ENCODE measurements at regions not wholly inside any gene's neighbourhood (a gene's known extent, or its start where the extent isn't known, plus 50 kb on each side); places are given as distances from the start of the nearest gene placed in this dataset.
A peak's percentile ranks its signal among the peaks of the same experiment; 100 is the strongest.

GRCh38 chr6:11439876-11440275, 97.7 kb upstream of the TMEM170B start:
- Histone ChIP-seq H3K27me3 (no peaks in the 10 kb centered on the region), H3K4me3 (no peak overlapping the region), H3K4me1 (peaks cover 17% of the 10 kb centered on the region), H3K9me3 (no peaks in the 10 kb centered on the region), H3K36me3 (no peaks in the 10 kb centered on the region), H3K27ac (peak overlapping the region; percentile 20)
- DNase-seq = no peak
- intact Hi-C loops (cut with DNase I) = no loop called here
- no peak for TF ChIP-seq CTCF (IDR thresholded peaks at IDR 0.05)
- ATAC-seq = no peak

- peak; percentile 35 for ATAC-seq
- no peaks in the 10 kb centered on the region for H3K9me3 ChIP-seq
- H3K4me1 ChIP-seq = peaks cover 26% of the 10 kb centered on the region
- no peak for TF ChIP-seq CTCF (IDR thresholded peaks at IDR 0.05)
- no peaks in the 10 kb centered on the region for H3K27me3 ChIP-seq
- H3K27ac ChIP-seq = peak overlapping the region; percentile 27
- intact Hi-C loops (cut with DNase I) = no loop called here
- H3K4me3 ChIP-seq = no peak overlapping the region
- DNase-seq = no peak
- no peaks in the 10 kb centered on the region for H3K36me3 ChIP-seq
Observed at GRCh38 chr6:11439017-11439420, 98.5 kb upstream of the TMEM170B start.

GRCh38 chr6:11437824-11438459, 99.6 kb upstream of the TMEM170B start:
- Histone ChIP-seq H3K4me1 (peaks cover 36% of the 10 kb centered on the region), H3K36me3 (no peaks in the 10 kb centered on the region), H3K9me3 (no peaks in the 10 kb centered on the region), H3K27ac (peak overlapping the region; percentile 27), H3K4me3 (no peak overlapping the region), H3K27me3 (no peaks in the 10 kb centered on the region)
- TF ChIP-seq CTCF (IDR thresholded peaks at IDR 0.05) = no peak
- intact Hi-C loops (cut with DNase I) = no loop called here
- DNase-seq = no peak
- ATAC-seq = no peak

GRCh38 chr6:11436508-11437096, 100.9 kb upstream of the TMEM170B start:
- DNase-seq (no peak), ATAC-seq (no peak)
- H3K9me3 ChIP-seq = no peaks in the 10 kb centered on the region
- H3K4me1 ChIP-seq = peaks cover 49% of the 10 kb centered on the region
- H3K4me3 ChIP-seq = no peak overlapping the region
- intact Hi-C loops (cut with DNase I) = no loop called here
- no peak for TF ChIP-seq CTCF (IDR thresholded peaks at IDR 0.05)
- H3K36me3 ChIP-seq = no peaks in the 10 kb centered on the region
- H3K27me3 ChIP-seq = no peaks in the 10 kb centered on the region
- peak overlapping the region; percentile 67 for H3K27ac ChIP-seq

- peak; percentile 92 for ATAC-seq
- H3K27ac ChIP-seq = peak overlapping the region; percentile 67
Observed at GRCh38 chr6:11434565-11435326, 102.8 kb upstream of the TMEM170B start.

More at GRCh38 chr6:11434565-11435326, 102.8 kb upstream of the TMEM170B start:
- TF ChIP-seq CTCF (IDR thresholded peaks at IDR 0.05) = peak; percentile 6
- H3K4me1 ChIP-seq = peaks cover 49% of the 10 kb centered on the region
- H3K9me3 ChIP-seq = no peaks in the 10 kb centered on the region
- intact Hi-C loops (cut with DNase I) = no loop called here
- H3K4me3 ChIP-seq = no peak overlapping the region
- H3K27me3 ChIP-seq = no peaks in the 10 kb centered on the region
- peak; percentile 73 for DNase-seq
- no peaks in the 10 kb centered on the region for H3K36me3 ChIP-seq

All from upper lobe of right lung (tissue), 1 donor.